B cell (primary cell): ENCODE measurements at regions not wholly inside any gene's neighbourhood (a gene's known extent, or its start where the extent isn't known, plus 50 kb on each side); places are given as distances from the start of the nearest gene placed in this dataset.

Experiments used
- ATAC-seq: fragments of 200-7000 bp; cut with Tn5 transposase; one replicate; pipeline ENCODE4 v1.10.0; 2021; ENCODE audit warnings: low read depth, mild to moderate bottlenecking, moderate number of reproducible peaks, moderate library complexity
- CTCF ChIA-PET: fragments of 350-600 bp; sonication (Branson Sonifier 250); formaldehyde crosslinking; loops from one replicate; lab custom pipeline; 2021; ENCODE audit warnings: antibody characterized with exemption, inconsistent platforms; lab: Charles Lee
- POLR2A ChIA-PET: fragments of 350-600 bp; sonication (Branson Sonifier 250); formaldehyde crosslinking; loops from one replicate; lab custom pipeline; 2021; ENCODE audit warnings: antibody characterized with exemption; lab: Charles Lee
- DNase-seq: peaks from one replicate; pipeline ENCODE4 v3.0.0; 2013
- H2AFZ ChIP-seq: 2 replicates; pipeline ENCODE4 v1.6.1; 2012; ENCODE audit warnings: mild to moderate bottlenecking, low read depth, low read length; ENCODE audit not compliant: insufficient read depth, poor library complexity, severe bottlenecking
- H3K27ac ChIP-seq, 2 donors: 1 replicate in 1 of 2; 2 replicates in 1 of 2; pipeline ENCODE4 v1.5.1; 2012 to 2013; ENCODE audit warnings: low read length in 2 of 2, mild to moderate bottlenecking in 2 of 2, moderate library complexity in 1 of 2
- H3K27me3 ChIP-seq, 4 experiments: fragments of 200-600 bp in 1 of 4; sonication (generic) in 1 of 4; replicated peaks in 1 of 4; 1 replicate in 2 of 4; 2 replicates in 2 of 4; pipeline versions ENCODE4 v1.6.1 to v1.7.0; 2013 to 2016; ENCODE audit warnings: low read length in 3 of 4, mild to moderate bottlenecking in 2 of 4, mixed read lengths in 1 of 4, moderate library complexity in 1 of 4; ENCODE audit not compliant: insufficient read depth in 4 of 4, control insufficient read depth in 3 of 4; ENCODE audit errors: control extremely low read depth in 1 of 4
- H3K36me3 ChIP-seq, 2 experiments: replicated peaks in 1 of 2; 1 replicate in 1 of 2; 2 replicates in 1 of 2; pipeline versions ENCODE4 v1.6.1 to v1.7.1; 2013; ENCODE audit warnings: low read length in 1 of 2; ENCODE audit not compliant: insufficient read depth in 2 of 2, control insufficient read depth in 1 of 2; ENCODE audit errors: control extremely low read depth in 1 of 2, extremely low read depth in 1 of 2
- H3K4me1 ChIP-seq, 2 donors: fragments of 200-600 bp in 1 of 2; sonication (generic) in 1 of 2; 1 replicate in 1 of 2; 2 replicates in 1 of 2; pipeline versions ENCODE4 v1.5.1 to v1.6.1; 2013 to 2017; ENCODE audit warnings: low read length in 2 of 2; ENCODE audit not compliant: control insufficient read depth in 2 of 2, insufficient read depth in 2 of 2
- H3K4me2 ChIP-seq: replicated peaks from 2 replicates; pipeline ENCODE3; 2012; ENCODE audit warnings: mild to moderate bottlenecking, low read depth, low read length; ENCODE audit not compliant: poor library complexity, severe bottlenecking
- H3K4me3 ChIP-seq, 5 experiments: fragments of 200-600 bp in 1 of 5; sonication (generic) in 1 of 5; 1 replicate in 3 of 5; 2 replicates in 2 of 5; pipeline versions ENCODE4 v1.5.1 to v1.7.0; 2011 to 2016; ENCODE audit warnings: low read length in 4 of 5, mild to moderate bottlenecking in 4 of 5, low read depth in 2 of 5, control low read depth in 1 of 5, moderate library complexity in 1 of 5; ENCODE audit not compliant: insufficient read depth in 1 of 5; ENCODE audit errors: control extremely low read depth in 1 of 5, extremely low read depth in 1 of 5
- H3K79me2 ChIP-seq: fragments of 200-600 bp; sonication (generic); one replicate; pipeline ENCODE4 v1.6.0; 2016; ENCODE audit warnings: low read length; ENCODE audit not compliant: control insufficient read depth, insufficient read depth
- H3K9ac ChIP-seq: fragments of 200-600 bp; sonication (generic); 2 replicates; pipeline ENCODE4 v1.6.1; 2017; ENCODE audit warnings: mild to moderate bottlenecking, low read length, moderate library complexity
- H3K9me3 ChIP-seq, 3 donors: one replicate each; pipeline versions ENCODE4 v1.6.1 to v1.7.1; 2013; ENCODE audit warnings: low read length in 2 of 3; ENCODE audit not compliant: control insufficient read depth in 2 of 3, insufficient read depth in 1 of 3; ENCODE audit errors: control extremely low read depth in 1 of 3
- H4K20me1 ChIP-seq: 2 replicates; pipeline ENCODE4 v1.6.0; 2012; ENCODE audit warnings: mild to moderate bottlenecking, low read length; ENCODE audit not compliant: insufficient read depth, control insufficient read depth, poor library complexity, severe bottlenecking
- H3K27ac Mint-ChIP-seq: one replicate; pipeline ENCODE4 v1.8.0; 2021; ENCODE audit warnings: mixed read lengths
- H3K27me3 Mint-ChIP-seq: one replicate; pipeline ENCODE4 v1.8.0; 2021; ENCODE audit warnings: mixed read lengths
- H3K4me1 Mint-ChIP-seq: one replicate; pipeline ENCODE4 v1.8.0; 2021; ENCODE audit warnings: mixed read lengths
- H3K4me3 Mint-ChIP-seq: one replicate; pipeline ENCODE4 v1.8.0; 2021; ENCODE audit warnings: mixed read lengths
- H3K9me3 Mint-ChIP-seq: one replicate; pipeline ENCODE4 v1.8.0; 2022; ENCODE audit warnings: mixed read lengths; ENCODE audit not compliant: insufficient read depth
- EZH2 ChIP-seq: IDR thresholded peaks from 2 replicates; pipeline ENCODE4 v1.6.1; 2012; ENCODE audit warnings: borderline replicate concordance, low read depth, mild to moderate bottlenecking, moderate library complexity, low read length; ENCODE audit not compliant: insufficient read depth, poor library complexity, severe bottlenecking
- WGBS: methylation state at CpG from one replicate; pipeline ENCODE4 v1.1.5; 2013; ENCODE audit warnings: missing lambda C conversion rate; ENCODE audit not compliant: insufficient coverage; 5-methylcytosine and 5-hydroxymethylcytosine counted together
- intact Hi-C: fragments of 100-400 bp; cut with micrococcal nuclease; formaldehyde crosslinking; loops from one replicate; pipeline ENCODE4 v1.10.0; 2022
- TF ChIP-seq, protein P1 (sequence below): fragments of 200-600 bp; IDR thresholded peaks from one replicate; pipeline ENCODE4 v1.8.0; 2022; ENCODE audit warnings: antibody characterized with exemption, mild to moderate bottlenecking

DNA sequence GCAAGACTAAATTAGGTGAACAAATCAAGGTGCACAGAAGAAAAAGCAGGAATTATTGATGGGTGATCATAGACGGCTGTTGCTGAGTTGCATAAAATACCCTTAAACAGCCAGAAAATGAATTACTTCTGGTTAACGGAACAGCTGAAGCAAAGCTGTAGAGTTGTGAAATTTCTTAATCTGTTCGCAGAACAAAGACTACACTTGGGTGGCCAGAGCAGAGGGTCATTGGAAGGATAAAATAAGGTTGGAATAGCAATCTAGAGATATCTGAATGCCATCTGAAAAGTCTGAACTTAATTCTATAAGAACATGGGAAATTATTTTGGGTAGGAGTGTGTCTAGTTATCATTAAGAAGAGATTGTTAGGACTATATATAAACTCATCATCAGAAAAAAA, 339.1 kb upstream of the RSPO3 start:
- Histone ChIP-seq H3K36me3 (no peaks in the 10 kb centered on the region), H3K4me2 (no peak overlapping the region), H3K4me1 (no peaks in the 10 kb centered on the region), H2AFZ (no peak overlapping the region), H4K20me1 (no peaks in the 10 kb centered on the region), H3K9me3 (no peaks in the 10 kb centered on the region), H3K79me2 (no peaks in the 10 kb centered on the region), H3K27ac (no peak overlapping the region), H3K4me3 (no peak overlapping the region), H3K27me3 (no peaks in the 10 kb centered on the region), H3K9ac (no peak overlapping the region)
- Mint-ChIP-seq H3K4me1 (no peaks in the 10 kb centered on the region), H3K27ac (no peak overlapping the region), H3K9me3 (no peaks in the 10 kb centered on the region), H3K27me3 (peaks cover 3% of the 10 kb centered on the region), H3K4me3 (no peak overlapping the region)
- ChIA-PET CTCF (no interaction called here), POLR2A (no interaction called here)
- DNase-seq (no peak), ATAC-seq (no peak)
- intact Hi-C loops = no loop called here
- no peak for TF ChIP-seq EZH2
- TF ChIP-seq, protein P1, sequence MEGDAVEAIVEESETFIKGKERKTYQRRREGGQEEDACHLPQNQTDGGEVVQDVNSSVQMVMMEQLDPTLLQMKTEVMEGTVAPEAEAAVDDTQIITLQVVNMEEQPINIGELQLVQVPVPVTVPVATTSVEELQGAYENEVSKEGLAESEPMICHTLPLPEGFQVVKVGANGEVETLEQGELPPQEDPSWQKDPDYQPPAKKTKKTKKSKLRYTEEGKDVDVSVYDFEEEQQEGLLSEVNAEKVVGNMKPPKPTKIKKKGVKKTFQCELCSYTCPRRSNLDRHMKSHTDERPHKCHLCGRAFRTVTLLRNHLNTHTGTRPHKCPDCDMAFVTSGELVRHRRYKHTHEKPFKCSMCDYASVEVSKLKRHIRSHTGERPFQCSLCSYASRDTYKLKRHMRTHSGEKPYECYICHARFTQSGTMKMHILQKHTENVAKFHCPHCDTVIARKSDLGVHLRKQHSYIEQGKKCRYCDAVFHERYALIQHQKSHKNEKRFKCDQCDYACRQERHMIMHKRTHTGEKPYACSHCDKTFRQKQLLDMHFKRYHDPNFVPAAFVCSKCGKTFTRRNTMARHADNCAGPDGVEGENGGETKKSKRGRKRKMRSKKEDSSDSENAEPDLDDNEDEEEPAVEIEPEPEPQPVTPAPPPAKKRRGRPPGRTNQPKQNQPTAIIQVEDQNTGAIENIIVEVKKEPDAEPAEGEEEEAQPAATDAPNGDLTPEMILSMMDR = no peak
- WGBS = no CpG with 5 or more reads among the region's 3 CpGs

DNA sequence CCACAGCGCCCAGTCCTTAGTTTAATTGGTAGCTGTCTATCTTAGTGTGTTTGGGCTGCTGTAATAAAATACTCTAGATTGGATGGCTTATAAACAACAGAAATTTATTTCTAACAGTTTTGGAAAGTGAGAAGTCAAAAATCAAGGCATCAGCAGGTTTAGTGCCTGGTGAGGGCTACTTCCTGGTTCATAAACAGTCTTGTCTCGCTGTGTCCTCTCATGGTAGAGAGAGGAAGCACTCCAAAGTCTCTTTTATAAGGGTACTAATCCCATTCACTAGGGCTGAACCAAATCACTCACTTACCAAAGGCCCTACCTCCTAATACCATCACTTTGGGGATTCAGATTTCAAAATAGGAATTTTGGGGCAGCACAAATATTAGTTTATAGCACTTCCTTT, 336.9 kb upstream of the RSPO3 start:
- Mint-ChIP-seq H3K27me3 (no peaks in the 10 kb centered on the region), H3K9me3 (no peaks in the 10 kb centered on the region), H3K4me1 (no peaks in the 10 kb centered on the region), H3K27ac (no peak overlapping the region), H3K4me3 (no peak overlapping the region)
- no peak for ATAC-seq
- no peaks in the 10 kb centered on the region for H3K79me2 ChIP-seq
- no peak overlapping the region for H3K4me3 ChIP-seq
- DNase-seq = no peak
- no peak overlapping the region for H3K4me2 ChIP-seq
- no peak overlapping the region for H2AFZ ChIP-seq
- H4K20me1 ChIP-seq = no peaks in the 10 kb centered on the region
- no peak overlapping the region for H3K9ac ChIP-seq
- POLR2A ChIA-PET = no interaction called here
- intact Hi-C loops = loop anchor here (5.0 kb wide), 1 partner anchor 454 kb away; no protein-coding TSS in a partner anchor
- TF ChIP-seq, protein P1 = no peak
- no peak for TF ChIP-seq EZH2
- no peaks in the 10 kb centered on the region for H3K27me3 ChIP-seq
- H3K27ac ChIP-seq = no peak overlapping the region
- CTCF ChIA-PET = no interaction called here
- H3K4me1 ChIP-seq = no peaks in the 10 kb centered on the region
- no peaks in the 10 kb centered on the region for H3K9me3 ChIP-seq
- no peaks in the 10 kb centered on the region for H3K36me3 ChIP-seq
- WGBS = no CpG with 5 or more reads among the region's 2 CpGs
